ENCODE measurements at regions not wholly inside any gene's neighbourhood (a gene's known extent, or its start where the extent isn't known, plus 50 kb on each side); places are given as distances from the start of the nearest gene placed in this dataset.

DNA sequence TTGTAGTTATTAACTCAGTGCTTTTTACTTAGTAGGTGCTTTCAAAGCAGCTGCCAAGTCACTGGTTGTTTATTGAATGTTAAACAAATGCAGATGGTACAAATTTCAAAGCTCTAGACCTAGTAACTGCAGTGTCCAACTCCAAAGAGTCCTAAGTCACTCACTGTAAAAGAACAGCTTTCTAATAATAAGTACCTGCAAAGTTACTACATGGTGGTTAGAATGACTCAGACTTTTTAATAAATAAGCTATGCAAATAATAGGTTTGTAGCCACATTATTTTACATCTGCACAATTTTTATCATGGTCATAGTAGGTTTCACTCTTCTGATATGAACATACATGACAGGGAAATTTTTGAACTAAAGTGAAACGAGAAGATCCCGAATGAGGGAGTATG is 1620.4 kb upstream of the CELF4 start:
- no peak for TF ChIP-seq CTCF (IDR thresholded peaks at IDR 0.05)
- no peak for TF ChIP-seq POLR2A (IDR thresholded peaks at IDR 0.05)

Measured in ovary (tissue), 3 donors.